ENCODE measurements at regions not wholly inside any gene's neighbourhood (a gene's known extent, or its start where the extent isn't known, plus 50 kb on each side); places are given as distances from the start of the nearest gene placed in this dataset.

- TF ChIP-seq, protein P1, sequence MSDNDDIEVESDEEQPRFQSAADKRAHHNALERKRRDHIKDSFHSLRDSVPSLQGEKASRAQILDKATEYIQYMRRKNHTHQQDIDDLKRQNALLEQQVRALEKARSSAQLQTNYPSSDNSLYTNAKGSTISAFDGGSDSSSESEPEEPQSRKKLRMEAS (IDR thresholded peaks at IDR 0.05; ENCODE audit: low read depth, low read length): no peak
- no peak for TF ChIP-seq MYC (IDR thresholded peaks at IDR 0.05; ENCODE audit: low read depth, low read length)
- TF ChIP-seq, protein P2, sequence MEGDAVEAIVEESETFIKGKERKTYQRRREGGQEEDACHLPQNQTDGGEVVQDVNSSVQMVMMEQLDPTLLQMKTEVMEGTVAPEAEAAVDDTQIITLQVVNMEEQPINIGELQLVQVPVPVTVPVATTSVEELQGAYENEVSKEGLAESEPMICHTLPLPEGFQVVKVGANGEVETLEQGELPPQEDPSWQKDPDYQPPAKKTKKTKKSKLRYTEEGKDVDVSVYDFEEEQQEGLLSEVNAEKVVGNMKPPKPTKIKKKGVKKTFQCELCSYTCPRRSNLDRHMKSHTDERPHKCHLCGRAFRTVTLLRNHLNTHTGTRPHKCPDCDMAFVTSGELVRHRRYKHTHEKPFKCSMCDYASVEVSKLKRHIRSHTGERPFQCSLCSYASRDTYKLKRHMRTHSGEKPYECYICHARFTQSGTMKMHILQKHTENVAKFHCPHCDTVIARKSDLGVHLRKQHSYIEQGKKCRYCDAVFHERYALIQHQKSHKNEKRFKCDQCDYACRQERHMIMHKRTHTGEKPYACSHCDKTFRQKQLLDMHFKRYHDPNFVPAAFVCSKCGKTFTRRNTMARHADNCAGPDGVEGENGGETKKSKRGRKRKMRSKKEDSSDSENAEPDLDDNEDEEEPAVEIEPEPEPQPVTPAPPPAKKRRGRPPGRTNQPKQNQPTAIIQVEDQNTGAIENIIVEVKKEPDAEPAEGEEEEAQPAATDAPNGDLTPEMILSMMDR (IDR thresholded peaks at IDR 0.05; ENCODE audit: low read depth, low read length): no peak
- TF ChIP-seq POLR2A (IDR thresholded peaks at IDR 0.05; ENCODE audit: extremely low read depth, insufficient read length): no peak
- no peak overlapping the region for H3K4me3 ChIP-seq (ENCODE audit: low read depth, low read length)
- DNase-seq (ENCODE audit: low read depth): no peak
These were observed 60.6 kb upstream of the SYK start for GRCh38 chr9:90741036-90741435.

DNA sequence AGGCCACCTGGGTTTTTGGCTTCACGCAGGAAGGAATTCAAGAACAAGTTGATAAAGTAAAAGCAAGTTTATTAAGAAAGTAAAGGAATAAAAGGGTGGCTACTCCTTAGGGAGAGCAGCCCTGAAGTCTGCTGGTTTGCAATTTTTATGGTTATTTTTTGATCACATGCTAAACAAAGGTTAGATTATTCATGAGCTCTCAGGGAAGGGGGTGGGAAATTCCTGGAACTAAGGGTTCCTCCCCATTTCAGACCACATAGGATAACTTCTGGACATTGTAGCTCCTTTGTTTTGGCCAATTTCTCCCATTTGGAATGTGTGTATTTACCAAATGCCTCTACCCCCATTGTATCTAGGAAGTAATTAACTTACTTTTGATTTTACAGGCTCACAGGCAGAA, 63.9 kb upstream of the SYK start:
- DNase-seq (ENCODE audit: low read depth): no peak
- no peak overlapping the region for H3K4me3 ChIP-seq (ENCODE audit: low read depth, low read length)
- TF ChIP-seq, protein P2 (IDR thresholded peaks at IDR 0.05; ENCODE audit: low read depth, low read length): no peak
- TF ChIP-seq POLR2A (IDR thresholded peaks at IDR 0.05; ENCODE audit: extremely low read depth, insufficient read length) (no peak), MYC (IDR thresholded peaks at IDR 0.05; ENCODE audit: low read depth, low read length) (no peak)
- TF ChIP-seq, protein P1 (IDR thresholded peaks at IDR 0.05; ENCODE audit: low read depth, low read length): no peak

GRCh38 chr9:90735952-90736351, 65.7 kb upstream of the SYK start:
- no peak for DNase-seq (ENCODE audit: low read depth)
- no peak for TF ChIP-seq MYC (IDR thresholded peaks at IDR 0.05; ENCODE audit: low read depth, low read length)
- TF ChIP-seq, protein P1 (IDR thresholded peaks at IDR 0.05; ENCODE audit: low read depth, low read length): no peak
- TF ChIP-seq, protein P2 (IDR thresholded peaks at IDR 0.05; ENCODE audit: low read depth, low read length): no peak
- no peak for TF ChIP-seq POLR2A (IDR thresholded peaks at IDR 0.05; ENCODE audit: extremely low read depth, insufficient read length)
- no peak overlapping the region for H3K4me3 ChIP-seq (ENCODE audit: low read depth, low read length)

DNA sequence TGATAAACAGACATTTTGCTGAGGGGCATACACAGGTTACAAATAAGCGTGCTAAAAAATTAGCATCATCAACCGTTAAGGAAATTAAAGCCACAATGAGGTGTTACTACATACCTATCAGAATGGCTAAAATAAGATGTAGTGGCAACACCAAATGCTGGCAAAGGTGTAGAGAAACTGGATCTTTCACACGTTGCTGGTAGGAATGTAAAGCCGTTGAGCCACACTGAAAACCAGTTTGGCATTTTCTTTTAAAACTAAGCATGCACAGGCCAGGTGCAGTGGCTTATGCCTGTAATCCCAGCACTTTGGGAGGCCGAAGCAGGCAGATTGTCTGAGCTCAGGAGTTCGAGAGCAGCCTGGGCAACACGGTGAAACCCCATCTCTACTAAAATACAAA, 67.0 kb upstream of the SYK start:
- no peak for DNase-seq (ENCODE audit: low read depth)
- TF ChIP-seq, protein P2 (IDR thresholded peaks at IDR 0.05; ENCODE audit: low read depth, low read length): no peak
- no peak for TF ChIP-seq POLR2A (IDR thresholded peaks at IDR 0.05; ENCODE audit: extremely low read depth, insufficient read length)
- TF ChIP-seq, protein P1 (IDR thresholded peaks at IDR 0.05; ENCODE audit: low read depth, low read length): no peak
- TF ChIP-seq MYC (IDR thresholded peaks at IDR 0.05; ENCODE audit: low read depth, low read length): no peak
- no peak overlapping the region for H3K4me3 ChIP-seq (ENCODE audit: low read depth, low read length)

- H3K4me3 ChIP-seq (ENCODE audit: low read depth, low read length): no peak overlapping the region
- TF ChIP-seq POLR2A (IDR thresholded peaks at IDR 0.05; ENCODE audit: extremely low read depth, insufficient read length): no peak
- TF ChIP-seq, protein P1 (IDR thresholded peaks at IDR 0.05; ENCODE audit: low read depth, low read length): no peak
- no peak for TF ChIP-seq MYC (IDR thresholded peaks at IDR 0.05; ENCODE audit: low read depth, low read length)
- TF ChIP-seq, protein P2 (IDR thresholded peaks at IDR 0.05; ENCODE audit: low read depth, low read length): no peak
- no peak for DNase-seq (ENCODE audit: low read depth)
These were observed 72.3 kb upstream of the SYK start for GRCh38 chr9:90729351-90729750.

- no peak for DNase-seq (ENCODE audit: low read depth)
- TF ChIP-seq, protein P1 (IDR thresholded peaks at IDR 0.05; ENCODE audit: low read depth, low read length): no peak
- TF ChIP-seq POLR2A (IDR thresholded peaks at IDR 0.05; ENCODE audit: extremely low read depth, insufficient read length) (no peak), MYC (IDR thresholded peaks at IDR 0.05; ENCODE audit: low read depth, low read length) (no peak)
- TF ChIP-seq, protein P2 (IDR thresholded peaks at IDR 0.05; ENCODE audit: low read depth, low read length): no peak
- H3K4me3 ChIP-seq (ENCODE audit: low read depth, low read length): no peak overlapping the region
These were observed 74.1 kb upstream of the SYK start for GRCh38 chr9:90727488-90727887.
